OCI-LY1 (cell line): ENCODE measurements at regions not wholly inside any gene's neighbourhood (a gene's known extent, or its start where the extent isn't known, plus 50 kb on each side); places are given as distances from the start of the nearest gene placed in this dataset.

Experiments
- CTCF ChIP-seq: fragments of 200-600 bp; sonication (generic), shearing (Covaris generic); IDR thresholded peaks from 2 replicates; pipeline ENCODE4 v1.5.1; 2017; ENCODE audit warnings: mild to moderate bottlenecking, antibody characterized with exemption, low read length, moderate library complexity, mixed read lengths
- EZH2 ChIP-seq: fragments of 200-600 bp; sonication (generic), shearing (Covaris generic); IDR thresholded peaks from 2 replicates; pipeline ENCODE4 v1.8.0; 2017; ENCODE audit warnings: borderline replicate concordance, mixed run types, mild to moderate bottlenecking, antibody characterized with exemption, low read length, moderate library complexity, mixed read lengths

GRCh38 chr3:194993896-194994295, 277.1 kb downstream of the XXYLT1 start:
- TF ChIP-seq CTCF (no peak), EZH2 (no peak)
